Chondrocyte (in vitro differentiated cells): ENCODE measurements at regions not wholly inside any gene's neighbourhood (a gene's known extent, or its start where the extent isn't known, plus 50 kb on each side); places are given as distances from the start of the nearest gene placed in this dataset.
"Not testable (repeated sequence)": the region's sequence is repeated elsewhere in the genome, so short reads cannot be mapped to it uniquely, and the experiment has no call there.

ENCODE experiments used
- DNase-seq: peaks from one replicate; pipeline ENCODE4 v3.0.0; 2021; ENCODE audit warnings: mixed read lengths, low spot score
- H3K27ac Mint-ChIP-seq: one replicate; pipeline ENCODE4 v1.8.0; 2021; ENCODE audit warnings: mild to moderate bottlenecking, moderate library complexity, mixed read lengths; ENCODE audit not compliant: unreplicated experiment
- H3K27me3 Mint-ChIP-seq: 2 replicates; pipeline ENCODE4 v1.8.0; 2021; ENCODE audit warnings: low read depth, mixed read lengths
- H3K36me3 Mint-ChIP-seq: 2 replicates; pipeline ENCODE4 v1.8.0; 2021; ENCODE audit warnings: low read depth, mixed read lengths
- H3K4me1 Mint-ChIP-seq: 2 replicates; pipeline ENCODE4 v1.8.0; 2021; ENCODE audit warnings: low read depth, mild to moderate bottlenecking, mixed read lengths
- H3K4me3 Mint-ChIP-seq: one replicate; pipeline ENCODE4 v1.8.0; 2021; ENCODE audit warnings: mild to moderate bottlenecking, moderate library complexity, mixed read lengths; ENCODE audit not compliant: unreplicated experiment
- H3K9me3 Mint-ChIP-seq: 2 replicates; pipeline ENCODE4 v1.8.0; 2021; ENCODE audit warnings: low read depth, mixed read lengths
- CTCF ChIP-seq: fragments of 200-600 bp; sonication (generic); IDR thresholded peaks from 2 replicates; pipeline ENCODE4 v1.5.0; 2021; ENCODE audit warnings: antibody characterized with exemption, mild to moderate bottlenecking, moderate library complexity

GRCh38 chr12:114499338-114499737 is 93.4 kb upstream of the TBX5 start:
- Mint-ChIP-seq H3K27me3 (peaks cover 25% of the 10 kb centered on the region), H3K36me3 (no peaks in the 10 kb centered on the region), H3K27ac (no peak overlapping the region), H3K4me1 (no peaks in the 10 kb centered on the region), H3K9me3 (no peaks in the 10 kb centered on the region), H3K4me3 (no peak overlapping the region)
- no peak for DNase-seq
- TF ChIP-seq CTCF: no peak

- Mint-ChIP-seq H3K36me3 (no peaks in the 10 kb centered on the region), H3K27ac (no peak overlapping the region), H3K4me1 (no peaks in the 10 kb centered on the region), H3K27me3 (peaks cover 4% of the 10 kb centered on the region), H3K9me3 (no peaks in the 10 kb centered on the region), H3K4me3 (no peak overlapping the region)
- no peak for DNase-seq
- TF ChIP-seq CTCF: no peak
Measured at GRCh38 chr12:114491916-114492315, 86.0 kb upstream of the TBX5 start.

- H3K27ac Mint-ChIP-seq, H3K4me3 Mint-ChIP-seq: not testable (repeated sequence)
Measured at GRCh38 chr12:114484822-114485459, 79.0 kb upstream of the TBX5 start.

GRCh38 chr12:114483996-114484395 is 78.1 kb upstream of the TBX5 start:
- no peak for DNase-seq
- no peaks in the 10 kb centered on the region for H3K9me3 Mint-ChIP-seq
- peaks cover 12% of the 10 kb centered on the region for H3K4me1 Mint-ChIP-seq
- H3K36me3 Mint-ChIP-seq: no peaks in the 10 kb centered on the region
- no peak overlapping the region for H3K27ac Mint-ChIP-seq
- peaks cover 38% of the 10 kb centered on the region for H3K27me3 Mint-ChIP-seq
- TF ChIP-seq CTCF: no peak
- no peak overlapping the region for H3K4me3 Mint-ChIP-seq

More at GRCh38 chr12:114484822-114485459, 79.0 kb upstream of the TBX5 start:
- H3K9me3 Mint-ChIP-seq, H3K4me1 Mint-ChIP-seq, H3K36me3 Mint-ChIP-seq, DNase-seq: not testable (repeated sequence)
- peaks cover 28% of the 10 kb centered on the region for H3K27me3 Mint-ChIP-seq

GRCh38 chr12:114481200-114481535 is 75.2 kb upstream of the TBX5 start:
- Mint-ChIP-seq H3K4me3 (no peak overlapping the region), H3K36me3 (no peaks in the 10 kb centered on the region)

More at GRCh38 chr12:114481200-114481535, 75.2 kb upstream of the TBX5 start:
- no peak for TF ChIP-seq CTCF
- no peak overlapping the region for H3K27ac Mint-ChIP-seq
- H3K4me1 Mint-ChIP-seq: peaks cover 12% of the 10 kb centered on the region
- H3K27me3 Mint-ChIP-seq: peaks cover 51% of the 10 kb centered on the region
- no peak for DNase-seq
- no peaks in the 10 kb centered on the region for H3K9me3 Mint-ChIP-seq
